ENCODE measurements at regions not wholly inside any gene's neighbourhood (a gene's known extent, or its start where the extent isn't known, plus 50 kb on each side); places are given as distances from the start of the nearest gene placed in this dataset.

DNA sequence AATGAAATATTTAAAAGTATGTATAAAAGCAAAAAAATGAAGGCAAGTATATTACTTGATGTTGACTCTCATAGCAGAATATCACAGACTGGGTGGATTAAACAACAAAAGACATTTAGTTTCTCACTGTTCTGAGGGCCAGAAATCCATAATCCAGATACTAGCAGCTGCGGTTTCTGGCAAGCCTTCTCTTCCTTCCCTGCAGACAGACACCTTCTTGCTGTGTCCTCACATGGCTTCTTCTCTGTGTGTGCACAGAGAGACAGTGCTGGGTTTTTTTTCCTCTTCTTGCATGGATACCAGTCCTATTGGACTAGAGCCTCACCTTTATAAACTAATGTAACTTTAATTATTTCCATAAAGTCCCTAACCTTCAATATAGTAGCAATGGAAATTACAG lies 127.9 kb upstream of the AKR1E2 start:
- TF ChIP-seq, protein P1, sequence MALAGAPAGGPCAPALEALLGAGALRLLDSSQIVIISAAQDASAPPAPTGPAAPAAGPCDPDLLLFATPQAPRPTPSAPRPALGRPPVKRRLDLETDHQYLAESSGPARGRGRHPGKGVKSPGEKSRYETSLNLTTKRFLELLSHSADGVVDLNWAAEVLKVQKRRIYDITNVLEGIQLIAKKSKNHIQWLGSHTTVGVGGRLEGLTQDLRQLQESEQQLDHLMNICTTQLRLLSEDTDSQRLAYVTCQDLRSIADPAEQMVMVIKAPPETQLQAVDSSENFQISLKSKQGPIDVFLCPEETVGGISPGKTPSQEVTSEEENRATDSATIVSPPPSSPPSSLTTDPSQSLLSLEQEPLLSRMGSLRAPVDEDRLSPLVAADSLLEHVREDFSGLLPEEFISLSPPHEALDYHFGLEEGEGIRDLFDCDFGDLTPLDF (CRISPR knock-in tag; IDR thresholded peaks at IDR 0.05): no peak
- no peak for TF ChIP-seq CREB1 (CRISPR knock-in tag; IDR thresholded peaks at IDR 0.05)
- TF ChIP-seq, protein P2, sequence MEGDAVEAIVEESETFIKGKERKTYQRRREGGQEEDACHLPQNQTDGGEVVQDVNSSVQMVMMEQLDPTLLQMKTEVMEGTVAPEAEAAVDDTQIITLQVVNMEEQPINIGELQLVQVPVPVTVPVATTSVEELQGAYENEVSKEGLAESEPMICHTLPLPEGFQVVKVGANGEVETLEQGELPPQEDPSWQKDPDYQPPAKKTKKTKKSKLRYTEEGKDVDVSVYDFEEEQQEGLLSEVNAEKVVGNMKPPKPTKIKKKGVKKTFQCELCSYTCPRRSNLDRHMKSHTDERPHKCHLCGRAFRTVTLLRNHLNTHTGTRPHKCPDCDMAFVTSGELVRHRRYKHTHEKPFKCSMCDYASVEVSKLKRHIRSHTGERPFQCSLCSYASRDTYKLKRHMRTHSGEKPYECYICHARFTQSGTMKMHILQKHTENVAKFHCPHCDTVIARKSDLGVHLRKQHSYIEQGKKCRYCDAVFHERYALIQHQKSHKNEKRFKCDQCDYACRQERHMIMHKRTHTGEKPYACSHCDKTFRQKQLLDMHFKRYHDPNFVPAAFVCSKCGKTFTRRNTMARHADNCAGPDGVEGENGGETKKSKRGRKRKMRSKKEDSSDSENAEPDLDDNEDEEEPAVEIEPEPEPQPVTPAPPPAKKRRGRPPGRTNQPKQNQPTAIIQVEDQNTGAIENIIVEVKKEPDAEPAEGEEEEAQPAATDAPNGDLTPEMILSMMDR (IDR thresholded peaks at IDR 0.05): no peak
- TF ChIP-seq ESRRA (CRISPR knock-in tag; IDR thresholded peaks at IDR 0.05; ENCODE audit: borderline replicate concordance): no peak
- no peak for TF ChIP-seq FOXK1 (CRISPR knock-in tag; IDR thresholded peaks at IDR 0.05)
- TF ChIP-seq, protein P3, sequence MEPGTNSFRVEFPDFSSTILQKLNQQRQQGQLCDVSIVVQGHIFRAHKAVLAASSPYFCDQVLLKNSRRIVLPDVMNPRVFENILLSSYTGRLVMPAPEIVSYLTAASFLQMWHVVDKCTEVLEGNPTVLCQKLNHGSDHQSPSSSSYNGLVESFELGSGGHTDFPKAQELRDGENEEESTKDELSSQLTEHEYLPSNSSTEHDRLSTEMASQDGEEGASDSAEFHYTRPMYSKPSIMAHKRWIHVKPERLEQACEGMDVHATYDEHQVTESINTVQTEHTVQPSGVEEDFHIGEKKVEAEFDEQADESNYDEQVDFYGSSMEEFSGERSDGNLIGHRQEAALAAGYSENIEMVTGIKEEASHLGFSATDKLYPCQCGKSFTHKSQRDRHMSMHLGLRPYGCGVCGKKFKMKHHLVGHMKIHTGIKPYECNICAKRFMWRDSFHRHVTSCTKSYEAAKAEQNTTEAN (CRISPR knock-in tag; IDR thresholded peaks at IDR 0.05): no peak
- TF ChIP-seq TEAD4 (CRISPR knock-in tag; IDR thresholded peaks at IDR 0.05): no peak
- TF ChIP-seq, protein P4, sequence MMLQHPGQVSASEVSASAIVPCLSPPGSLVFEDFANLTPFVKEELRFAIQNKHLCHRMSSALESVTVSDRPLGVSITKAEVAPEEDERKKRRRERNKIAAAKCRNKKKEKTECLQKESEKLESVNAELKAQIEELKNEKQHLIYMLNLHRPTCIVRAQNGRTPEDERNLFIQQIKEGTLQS (CRISPR knock-in tag; conservative IDR thresholded peaks at IDR 0.05): no peak
